ENCODE measurements at regions not wholly inside any gene's neighbourhood (a gene's known extent, or its start where the extent isn't known, plus 50 kb on each side); places are given as distances from the start of the nearest gene placed in this dataset.

GRCh38 chr2:185108588-185108987 is 510.3 kb downstream of the ZNF804A start:
- TF ChIP-seq ISL1 (CRISPR knock-in tag; IDR thresholded peaks at IDR 0.05) (no peak), ZC3H10 (CRISPR knock-in tag; IDR thresholded peaks at IDR 0.05) (no peak), ZFP3 (CRISPR knock-in tag; IDR thresholded peaks at IDR 0.05) (no peak), CREB5 (CRISPR knock-in tag; IDR thresholded peaks at IDR 0.05; ENCODE audit: low read depth) (no peak)
- TF ChIP-seq, protein P1, sequence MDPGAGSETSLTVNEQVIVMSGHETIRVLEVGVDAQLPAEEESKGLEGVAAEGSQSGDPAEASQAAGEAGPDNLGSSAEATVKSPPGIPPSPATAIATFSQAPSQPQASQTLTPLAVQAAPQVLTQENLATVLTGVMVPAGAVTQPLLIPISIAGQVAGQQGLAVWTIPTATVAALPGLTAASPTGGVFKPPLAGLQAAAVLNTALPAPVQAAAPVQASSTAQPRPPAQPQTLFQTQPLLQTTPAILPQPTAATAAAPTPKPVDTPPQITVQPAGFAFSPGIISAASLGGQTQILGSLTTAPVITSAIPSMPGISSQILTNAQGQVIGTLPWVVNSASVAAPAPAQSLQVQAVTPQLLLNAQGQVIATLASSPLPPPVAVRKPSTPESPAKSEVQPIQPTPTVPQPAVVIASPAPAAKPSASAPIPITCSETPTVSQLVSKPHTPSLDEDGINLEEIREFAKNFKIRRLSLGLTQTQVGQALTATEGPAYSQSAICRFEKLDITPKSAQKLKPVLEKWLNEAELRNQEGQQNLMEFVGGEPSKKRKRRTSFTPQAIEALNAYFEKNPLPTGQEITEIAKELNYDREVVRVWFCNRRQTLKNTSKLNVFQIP (CRISPR knock-in tag; IDR thresholded peaks at IDR 0.05; ENCODE audit: borderline replicate concordance, low read depth): no peak

DNA sequence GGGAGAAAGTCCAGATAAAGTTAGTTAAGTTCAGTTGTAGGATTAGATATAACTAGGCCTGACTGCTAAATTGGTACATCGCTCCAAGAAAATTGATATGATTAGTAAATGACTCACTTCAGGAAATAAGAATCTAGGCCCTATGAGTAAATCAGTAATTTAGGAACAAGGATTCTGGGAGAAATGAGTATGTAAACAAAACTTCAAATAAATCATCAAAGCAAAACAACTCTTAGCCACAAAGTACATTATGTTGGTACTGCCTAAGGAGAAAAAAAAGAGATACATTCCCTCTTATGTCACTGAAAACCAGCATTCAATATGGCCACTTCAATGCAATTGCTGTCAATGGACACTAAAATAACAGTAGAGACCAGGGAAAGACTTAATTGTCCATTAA is 529.1 kb downstream of the ZNF804A start:
- no peak for ATAC-seq
- TF ChIP-seq RARB (CRISPR knock-in tag; IDR thresholded peaks at IDR 0.05) (no peak), BACH2 (CRISPR knock-in tag; IDR thresholded peaks at IDR 0.05; ENCODE audit: borderline replicate concordance) (no peak), ZNF8 (CRISPR knock-in tag; IDR thresholded peaks at IDR 0.05) (no peak), TSHZ2 (CRISPR knock-in tag; IDR thresholded peaks at IDR 0.05) (no peak), TCF4 (CRISPR knock-in tag; IDR thresholded peaks at IDR 0.05; ENCODE audit: borderline replicate concordance) (no peak), CREB5 (CRISPR knock-in tag; IDR thresholded peaks at IDR 0.05; ENCODE audit: low read depth) (no peak), ZFP30 (CRISPR knock-in tag; IDR thresholded peaks at IDR 0.05) (no peak), ESRRG (CRISPR knock-in tag; IDR thresholded peaks at IDR 0.05) (no peak), ZNF565 (CRISPR knock-in tag; conservative IDR thresholded peaks at IDR 0.05; ENCODE audit: low read depth) (no peak), OSR1 (CRISPR knock-in tag; IDR thresholded peaks at IDR 0.05) (no peak), ZC3H10 (CRISPR knock-in tag; IDR thresholded peaks at IDR 0.05) (no peak), ZNF70 (CRISPR knock-in tag; IDR thresholded peaks at IDR 0.05) (no peak), GLIS3 (CRISPR knock-in tag; IDR thresholded peaks at IDR 0.05) (no peak), CSDC2 (CRISPR knock-in tag; IDR thresholded peaks at IDR 0.05) (no peak)
- TF ChIP-seq, protein P1 (CRISPR knock-in tag; IDR thresholded peaks at IDR 0.05; ENCODE audit: borderline replicate concordance, low read depth): no peak

More at GRCh38 chr2:185108588-185108987, 510.3 kb downstream of the ZNF804A start:
- no peak for ATAC-seq

DNA sequence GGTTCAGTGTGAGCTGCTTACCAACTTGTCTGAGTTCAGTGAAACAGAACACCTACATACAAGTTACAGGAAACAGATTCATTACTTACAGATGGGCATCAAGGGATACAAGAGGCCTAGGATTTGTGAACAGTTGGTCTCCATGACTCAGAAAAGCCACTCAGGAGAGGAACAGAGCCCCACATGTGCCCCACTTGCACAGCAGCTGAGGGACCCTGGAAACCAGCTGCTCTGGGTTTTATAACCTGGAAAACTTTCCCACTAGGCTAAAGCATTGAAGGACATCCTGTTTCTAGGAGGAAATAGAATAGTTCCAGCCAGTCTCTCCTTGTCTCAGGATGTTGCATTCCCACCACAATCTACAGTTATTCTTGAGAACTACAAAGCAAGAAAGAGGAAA is 530.0 kb downstream of the ZNF804A start:
- TF ChIP-seq, protein P2, sequence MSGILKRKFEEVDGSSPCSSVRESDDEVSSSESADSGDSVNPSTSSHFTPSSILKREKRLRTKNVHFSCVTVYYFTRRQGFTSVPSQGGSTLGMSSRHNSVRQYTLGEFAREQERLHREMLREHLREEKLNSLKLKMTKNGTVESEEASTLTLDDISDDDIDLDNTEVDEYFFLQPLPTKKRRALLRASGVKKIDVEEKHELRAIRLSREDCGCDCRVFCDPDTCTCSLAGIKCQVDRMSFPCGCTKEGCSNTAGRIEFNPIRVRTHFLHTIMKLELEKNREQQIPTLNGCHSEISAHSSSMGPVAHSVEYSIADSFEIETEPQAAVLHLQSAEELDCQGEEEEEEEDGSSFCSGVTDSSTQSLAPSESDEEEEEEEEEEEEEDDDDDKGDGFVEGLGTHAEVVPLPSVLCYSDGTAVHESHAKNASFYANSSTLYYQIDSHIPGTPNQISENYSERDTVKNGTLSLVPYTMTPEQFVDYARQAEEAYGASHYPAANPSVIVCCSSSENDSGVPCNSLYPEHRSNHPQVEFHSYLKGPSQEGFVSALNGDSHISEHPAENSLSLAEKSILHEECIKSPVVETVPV (CRISPR knock-in tag; IDR thresholded peaks at IDR 0.05): no peak
- TF ChIP-seq PATZ1 (CRISPR knock-in tag; IDR thresholded peaks at IDR 0.05; ENCODE audit: borderline replicate concordance) (no peak), ZNF565 (CRISPR knock-in tag; conservative IDR thresholded peaks at IDR 0.05; ENCODE audit: low read depth) (no peak), ZFP3 (CRISPR knock-in tag; IDR thresholded peaks at IDR 0.05) (no peak), SNAI2 (CRISPR knock-in tag; IDR thresholded peaks at IDR 0.05) (no peak), ESRRG (CRISPR knock-in tag; IDR thresholded peaks at IDR 0.05) (no peak), TSHZ2 (CRISPR knock-in tag; IDR thresholded peaks at IDR 0.05) (no peak), OSR1 (CRISPR knock-in tag; IDR thresholded peaks at IDR 0.05) (no peak)
- ATAC-seq: no peak

Data from SK-N-SH treated with all-trans-retinoic acid at 6 μM for 48 hours (cell line).